IMR-90 (cell line): ENCODE measurements at regions not wholly inside any gene's neighbourhood (a gene's known extent, or its start where the extent isn't known, plus 50 kb on each side); places are given as distances from the start of the nearest gene placed in this dataset.
A peak's percentile ranks its signal among the peaks of the same experiment; 100 is the strongest.

Source experiments
- ATAC-seq: fragments of 200-7000 bp; cut with Tn5 transposase; 2 replicates; pipeline ENCODE4 v1.9.1; 2020; ENCODE audit warnings: low read depth, mild to moderate bottlenecking, moderate library complexity
- BruUV-seq: library from RNA; stranded (reverse); fragments of 400-500 nt; replicated peaks from 2 replicates; lab custom pipeline; 2021; lab: Mats Ljungman, UMichigan
- CTCF ChIA-PET: fragments of 300-600 bp; formaldehyde crosslinking; extraction: SDS; loops from one replicate; lab custom pipeline; 2021; ENCODE audit warnings: antibody characterized with exemption; lab: Yijun Ruan, JAX
- POLR2A ChIA-PET: fragments of 300-600 bp; sonication (Branson Sonifier 250); formaldehyde crosslinking; loops from one replicate; lab custom pipeline; 2022; ENCODE audit warnings: antibody characterized with exemption; ENCODE audit not compliant: unreplicated experiment; lab: Charles Lee
- DNase-seq: peaks from one replicate; pipeline ENCODE4 v3.0.0; 2013
- H2AFZ ChIP-seq: replicated peaks from 2 replicates; pipeline ENCODE3; 2013; ENCODE audit warnings: low read length, mild to moderate bottlenecking; ENCODE audit not compliant: poor library complexity
- H2AK5ac ChIP-seq: 2 replicates; pipeline ENCODE4 v1.6.1; 2013; ENCODE audit warnings: low read depth, low read length, inconsistent platforms
- H2AK9ac ChIP-seq: replicated peaks from 2 replicates; pipeline ENCODE3; 2013; ENCODE audit warnings: mild to moderate bottlenecking, low read depth, low read length, moderate library complexity; ENCODE audit not compliant: poor library complexity
- H2BK120ac ChIP-seq: 2 replicates; pipeline ENCODE4 v1.6.1; 2013; ENCODE audit warnings: low read depth, low read length, inconsistent platforms
- H2BK15ac ChIP-seq: 3 replicates; pipeline ENCODE4 v1.6.1; 2013; ENCODE audit warnings: low read depth, low read length, inconsistent platforms
- H2BK20ac ChIP-seq: 2 replicates; pipeline ENCODE4 v1.6.1; 2013; ENCODE audit warnings: low read depth, mild to moderate bottlenecking, inconsistent platforms, low read length, moderate library complexity
- H2BK5ac ChIP-seq: 2 replicates; pipeline ENCODE4 v1.6.1; 2013; ENCODE audit warnings: mild to moderate bottlenecking, low read depth, low read length, inconsistent platforms; ENCODE audit not compliant: poor library complexity, severe bottlenecking
- H3K14ac ChIP-seq: replicated peaks from 2 replicates; pipeline ENCODE4 v1.6.1; 2013; ENCODE audit warnings: low read depth, low read length, inconsistent platforms
- H3K18ac ChIP-seq: 2 replicates; pipeline ENCODE4 v1.6.1; 2013; ENCODE audit warnings: low read depth, low read length, control low read depth
- H3K23ac ChIP-seq: 2 replicates; pipeline ENCODE4 v1.6.1; 2013; ENCODE audit warnings: low read depth, low read length, inconsistent platforms
- H3K27ac ChIP-seq: 2 replicates; pipeline ENCODE4 v1.5.1; 2013; ENCODE audit warnings: mild to moderate bottlenecking, control low read depth, low read length; ENCODE audit not compliant: insufficient read depth
- H3K27me3 ChIP-seq: 2 replicates; pipeline ENCODE4 v1.6.1; 2013; ENCODE audit warnings: low read length; ENCODE audit not compliant: control insufficient read depth, insufficient read depth
- H3K36me3 ChIP-seq: 2 replicates; pipeline ENCODE4 v1.6.1; 2013; ENCODE audit warnings: low read length, mixed read lengths; ENCODE audit not compliant: control insufficient read depth, insufficient read depth
- H3K4ac ChIP-seq: 2 replicates; pipeline ENCODE4 v1.6.1; 2013; ENCODE audit warnings: low read depth, low read length, inconsistent platforms
- H3K4me1 ChIP-seq: 2 replicates; pipeline ENCODE4 v1.6.1; 2013; ENCODE audit warnings: low read length, mixed read lengths; ENCODE audit not compliant: control insufficient read depth, insufficient read depth
- H3K4me2 ChIP-seq: 2 replicates; pipeline ENCODE4 v1.6.1; 2013; ENCODE audit warnings: low read depth, mild to moderate bottlenecking, control low read depth, low read length, moderate library complexity
- H3K4me3 ChIP-seq: 2 replicates; pipeline ENCODE4 v1.5.1; 2013; ENCODE audit warnings: low read depth, mild to moderate bottlenecking, control low read depth, low read length, moderate library complexity; ENCODE audit not compliant: insufficient read depth
- H3K56ac ChIP-seq: 2 replicates; pipeline ENCODE4 v1.6.1; 2013; ENCODE audit warnings: low read length, inconsistent platforms; ENCODE audit not compliant: insufficient read depth; ENCODE audit errors: extremely low read depth
- H3K79me1 ChIP-seq, 2 experiments: 2 replicates each; pipeline ENCODE4 v1.6.1; 2013; ENCODE audit warnings: low read length in 2 of 2, inconsistent platforms in 1 of 2, low read depth in 1 of 2
- H3K9ac ChIP-seq: 2 replicates; pipeline ENCODE4 v1.6.1; 2013; ENCODE audit warnings: low read depth, low read length, control low read depth
- H3K9me1 ChIP-seq: 2 replicates; pipeline ENCODE4 v1.6.1; 2013; ENCODE audit warnings: low read length, inconsistent platforms; ENCODE audit not compliant: insufficient read depth
- H3K9me3 ChIP-seq: 2 replicates; pipeline ENCODE4 v1.6.1; 2013; ENCODE audit warnings: low read length; ENCODE audit not compliant: control insufficient read depth, insufficient read depth
- H4K20me1 ChIP-seq: 2 replicates; pipeline ENCODE4 v1.6.1; 2013; ENCODE audit warnings: low read length, inconsistent platforms; ENCODE audit not compliant: insufficient read depth
- H4K5ac ChIP-seq: 2 replicates; pipeline ENCODE4 v1.6.1; 2013; ENCODE audit warnings: mild to moderate bottlenecking, low read depth, low read length, control low read depth
- H4K8ac ChIP-seq, 2 experiments: 2 replicates each; pipeline ENCODE4 v1.6.1; 2013; ENCODE audit warnings: low read depth in 2 of 2, low read length in 2 of 2, control low read depth in 1 of 2, inconsistent platforms in 1 of 2
- H4K91ac ChIP-seq: 2 replicates; pipeline ENCODE4 v1.6.1; 2013; ENCODE audit warnings: low read depth, low read length, inconsistent platforms; ENCODE audit not compliant: insufficient read depth
- BHLHE40 ChIP-seq: fragments of 150-350 bp; IDR thresholded peaks from 2 replicates; pipeline ENCODE4 v1.6.1; 2016; ENCODE audit warnings: mild to moderate bottlenecking, low read depth, low read length
- USF2 ChIP-seq: fragments of 150-350 bp; IDR thresholded peaks from 2 replicates; pipeline ENCODE4 v1.6.1; 2017; ENCODE audit warnings: mild to moderate bottlenecking, antibody characterized with exemption, low read length, low read depth
- WGBS, 2 experiments: methylation state at CpG; one replicate each; pipeline versions ENCODE4 v1.1.5 to v1.1.7; 2013; ENCODE audit warnings: missing lambda C conversion rate in 2 of 2; ENCODE audit not compliant: insufficient read length in 1 of 2; ENCODE audit errors: extremely low coverage in 2 of 2; 5-methylcytosine and 5-hydroxymethylcytosine counted together
- dilution Hi-C: fragments of 300-500 bp; cut with HindIII; formaldehyde crosslinking; loops from one replicate; pipeline ENCODE4 v1.14.3; 2018; ENCODE audit warnings: low sequenced_read_pairs; ENCODE audit not compliant: unreplicated experiment
- in situ Hi-C: fragments of 300-500 bp; cut with MboI; formaldehyde crosslinking; loops from 3 replicates; pipeline ENCODE4 v1.14.3; 2019; ENCODE audit warnings: low sequenced_read_pairs, inconsistent platforms, mixed read lengths
- intact Hi-C: fragments of 100-400 bp; cut with micrococcal nuclease; formaldehyde crosslinking; loops from 2 replicates; pipeline ENCODE4 v1.10.0; 2022

- dilution Hi-C loops, result no loop called here
- no peak overlapping the region for H2BK5ac ChIP-seq
- intact Hi-C loops, result no loop called here
- no peak overlapping the region for H3K9ac ChIP-seq
- no TSS peak for BruUV-seq
- H3K4me2 ChIP-seq, result no peak overlapping the region
- in situ Hi-C loops, result no loop called here
- no peak overlapping the region for H2BK120ac ChIP-seq
- H3K4me1 ChIP-seq, result peaks cover 6% of the 10 kb centered on the region
- no peak overlapping the region for H3K18ac ChIP-seq
- no peak overlapping the region; the same call in 1 of the 2 replicates for H3K23ac ChIP-seq
- no peak overlapping the region for H2AFZ ChIP-seq
- DNase-seq (no peak), ATAC-seq (no peak)
- no peak for TF ChIP-seq USF2
- TF ChIP-seq BHLHE40, result peak; percentile 16; the same call in 1 of the 2 replicates
- no peak overlapping the region for H3K56ac ChIP-seq
- H2BK20ac ChIP-seq, result no peak overlapping the region
- no peak overlapping the region for H3K14ac ChIP-seq
- H4K91ac ChIP-seq, result no peak overlapping the region; the same call in 1 of the 2 replicates
- H2AK9ac ChIP-seq, result peak overlapping the region; percentile 81
- no peaks in the 10 kb centered on the region; the same call in 1 of the 2 replicates for H3K27me3 ChIP-seq
- no peaks in the 10 kb centered on the region for H3K9me3 ChIP-seq
- H3K27ac ChIP-seq, result no peak overlapping the region
- POLR2A ChIA-PET, result no interaction called here
- H4K20me1 ChIP-seq, result no peaks in the 10 kb centered on the region
- no peak overlapping the region for H3K4me3 ChIP-seq
- H3K9me1 ChIP-seq, result peaks cover 4% of the 10 kb centered on the region; the same call in 1 of the 2 replicates
- H2BK15ac ChIP-seq, result no peak overlapping the region
- H3K36me3 ChIP-seq, result no peaks in the 10 kb centered on the region
- no peaks in the 10 kb centered on the region for H3K79me1 ChIP-seq
- H2AK5ac ChIP-seq, result peak overlapping the region; percentile 68; the same call in 1 of the 2 replicates
- CTCF ChIA-PET, result interaction anchor here (0.6 kb wide), 1 partner anchor 120 kb away, joined by 3 read pairs; no protein-coding TSS in a partner anchor
- H4K5ac ChIP-seq, result no peak overlapping the region
- WGBS, 2 experiments, result 100% methylated on average over 1 of the region's 11 CpGs; no CpG with 5 or more reads in 1 of the 2 experiments
- no peak overlapping the region for H4K8ac ChIP-seq
- no peak overlapping the region for H3K4ac ChIP-seq
These were observed 73.4 kb downstream of the ZFP36L2 start for GRCh38 chr2:43152741-43153647.
